ENCODE measurements at regions not wholly inside any gene's neighbourhood (a gene's known extent, or its start where the extent isn't known, plus 50 kb on each side); places are given as distances from the start of the nearest gene placed in this dataset.
A peak's percentile ranks its signal among the peaks of the same experiment; 100 is the strongest.

DNA sequence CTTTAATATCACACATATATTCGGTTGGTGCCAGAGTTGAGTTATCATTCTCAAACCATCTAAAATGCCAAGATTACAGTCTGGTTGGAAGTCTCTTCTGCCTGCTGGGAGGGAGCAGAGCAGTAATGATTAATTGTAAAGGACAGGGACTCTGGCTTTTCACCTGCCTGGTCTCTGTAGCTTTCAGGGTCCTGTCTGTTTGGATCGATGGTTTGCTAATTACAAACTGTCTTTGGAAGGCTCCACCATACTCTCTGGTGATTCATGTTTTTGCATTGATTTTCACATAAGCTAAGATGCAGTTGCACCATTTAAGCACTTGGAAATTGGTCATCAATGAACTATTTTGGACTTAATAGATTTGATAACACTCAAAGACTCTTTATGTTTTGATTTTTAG lies 350.4 kb upstream of the SATB1 start:
- no peak for DNase-seq (ENCODE audit: low read depth, low spot score)

DNA sequence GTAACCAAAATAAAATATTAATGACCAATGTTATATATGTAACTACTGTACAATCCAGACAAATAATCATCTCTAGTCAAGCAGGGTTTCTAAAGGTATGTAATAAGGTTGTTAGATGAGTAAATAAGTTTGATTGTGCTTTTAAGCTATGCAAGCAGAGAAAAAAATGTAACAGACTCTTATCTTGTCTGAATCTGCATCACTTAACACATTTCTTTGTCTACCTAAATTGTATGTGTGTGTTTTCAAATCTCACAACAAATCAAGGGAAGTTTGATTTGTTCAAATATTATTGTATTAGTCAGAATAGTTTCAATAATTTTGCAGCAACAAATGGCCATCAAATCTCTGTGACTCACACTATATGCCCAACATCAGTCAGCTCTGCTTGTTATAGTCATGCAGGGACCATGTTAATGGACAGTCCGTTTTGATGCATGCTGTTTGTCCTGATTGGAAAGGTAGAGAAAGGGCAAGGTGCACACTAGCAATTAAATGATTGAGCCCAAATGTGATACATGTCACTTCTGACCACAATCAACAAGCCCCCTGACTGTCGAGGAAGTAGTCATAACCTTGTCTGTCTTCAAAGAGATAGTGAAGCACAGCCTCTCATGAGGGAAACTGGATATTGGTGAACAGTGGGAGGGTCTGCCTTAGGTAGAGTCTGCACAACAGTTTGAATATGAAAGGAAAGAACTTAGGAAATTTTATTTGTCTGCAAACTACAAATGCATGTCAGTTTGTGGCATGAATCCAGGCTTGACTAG lies 349.4 kb upstream of the SATB1 start:
- no peak for DNase-seq (ENCODE audit: low read depth, low spot score)

DNA sequence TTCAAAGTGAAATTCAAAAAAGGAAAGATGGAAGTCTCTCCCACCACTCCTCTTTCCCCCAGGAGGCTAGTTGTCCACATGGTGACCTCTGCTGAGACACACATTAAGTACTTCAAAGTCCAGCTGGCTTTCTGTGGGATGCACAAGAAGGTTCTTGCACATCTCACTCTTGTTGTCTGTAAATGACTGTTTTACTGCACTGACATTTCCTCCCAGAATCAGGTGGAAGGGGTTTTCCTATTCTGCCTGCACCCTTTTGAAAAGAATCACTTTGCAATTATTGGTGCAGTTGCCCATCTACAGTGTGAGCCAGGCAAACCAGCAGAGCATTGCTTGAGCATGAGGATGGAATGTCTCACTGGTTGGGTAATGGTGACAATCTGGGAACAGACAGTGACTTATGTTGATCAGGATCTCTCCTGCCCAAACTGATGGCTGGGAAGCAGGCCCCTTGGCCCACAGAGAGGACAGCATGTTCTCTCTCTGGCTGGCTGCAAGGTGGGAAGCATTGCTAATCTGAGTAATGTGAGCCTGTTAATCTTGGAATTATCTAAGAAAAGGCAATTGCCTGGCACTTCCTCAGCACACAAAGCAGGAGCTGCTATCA lies 347.7 kb upstream of the SATB1 start:
- no peak for DNase-seq (ENCODE audit: low read depth, low spot score)

DNA sequence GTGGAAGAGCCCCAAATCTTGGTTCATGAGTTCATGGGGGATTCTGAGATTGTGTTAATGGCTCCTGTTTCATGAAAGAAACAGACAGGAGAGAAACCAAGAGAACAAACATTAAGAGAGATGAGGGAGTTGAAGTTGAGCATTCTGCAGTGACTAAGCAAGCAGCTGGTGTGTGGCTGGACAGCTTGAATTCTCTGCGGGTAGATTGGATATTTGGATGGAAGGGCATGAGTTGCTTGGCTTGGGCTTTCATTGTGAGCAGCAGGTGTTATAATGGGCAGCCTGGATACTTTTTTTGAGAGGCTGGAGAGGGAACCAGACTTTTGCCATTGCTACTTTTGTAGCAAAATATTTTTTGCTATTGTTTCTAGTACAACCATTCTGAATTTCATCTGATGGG lies 346.8 kb upstream of the SATB1 start:
- DNase-seq (ENCODE audit: low read depth, low spot score), result no peak

DNA sequence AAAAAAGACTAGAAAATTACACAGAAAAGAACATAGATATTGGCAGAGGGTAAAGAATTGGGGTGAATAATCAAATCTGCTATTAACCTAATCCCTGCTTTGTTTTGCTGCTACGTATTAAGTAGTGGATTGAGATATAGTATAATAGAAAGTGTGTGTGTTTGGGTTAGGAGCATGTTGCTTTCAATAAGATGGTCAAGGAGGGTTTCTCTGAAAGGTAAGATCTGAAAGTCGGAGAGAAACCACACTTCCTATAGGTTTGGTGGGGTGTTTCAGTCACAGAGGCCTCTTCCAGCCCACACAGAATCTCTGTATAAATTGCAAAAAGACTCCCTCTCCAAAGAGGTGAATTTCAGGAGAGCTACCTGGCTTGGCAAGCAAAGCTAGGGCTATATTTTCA lies 345.7 kb upstream of the SATB1 start:
- DNase-seq (ENCODE audit: low read depth, low spot score), result no peak

DNA sequence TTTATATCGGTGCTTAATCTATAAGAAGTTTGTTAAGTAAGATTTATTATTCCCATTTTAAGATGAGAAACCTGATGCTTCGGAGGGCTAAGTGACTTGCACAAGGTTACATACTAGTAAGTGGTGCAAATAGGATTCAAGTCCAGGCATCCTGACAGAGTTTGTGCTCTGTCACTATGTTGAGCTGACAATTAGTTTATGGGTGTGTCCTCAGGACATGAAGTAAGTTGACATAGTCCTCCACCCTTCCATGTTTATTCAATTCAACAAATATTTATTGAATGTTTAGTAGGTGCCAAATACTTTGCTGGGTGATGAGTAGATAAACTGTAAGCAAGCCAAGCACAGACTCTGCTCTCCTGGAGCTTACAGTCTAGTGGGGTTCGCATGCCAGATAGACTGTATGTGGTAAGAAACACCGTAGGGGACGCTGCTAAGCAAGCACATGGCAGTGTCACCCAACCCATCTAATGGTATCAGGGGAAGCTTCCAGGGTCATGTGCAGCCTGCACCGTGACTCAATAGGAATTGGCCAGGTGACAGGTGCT lies 342.7 kb upstream of the SATB1 start:
- no peak for DNase-seq (ENCODE audit: low read depth, low spot score)

DNA sequence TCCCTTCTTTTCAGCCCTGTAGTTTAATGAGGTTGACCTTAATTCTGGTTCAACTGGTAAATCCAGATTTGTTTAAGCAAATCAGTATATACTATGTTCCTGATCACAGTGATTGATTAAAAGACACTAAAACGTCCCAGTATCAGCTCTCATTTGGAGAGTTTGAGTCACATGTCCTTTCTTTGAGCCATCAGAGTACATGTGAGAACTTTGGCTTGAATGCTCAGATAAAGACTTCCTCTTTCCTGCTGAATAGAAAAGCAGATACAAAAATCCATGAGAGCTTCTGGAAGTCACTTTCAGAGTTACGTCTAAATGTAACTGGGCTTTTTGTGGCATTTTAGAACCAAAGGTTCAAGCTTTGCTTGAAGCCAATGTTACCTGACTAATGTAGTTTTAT lies 341.8 kb upstream of the SATB1 start:
- no peak for DNase-seq (ENCODE audit: low read depth, low spot score)

DNA sequence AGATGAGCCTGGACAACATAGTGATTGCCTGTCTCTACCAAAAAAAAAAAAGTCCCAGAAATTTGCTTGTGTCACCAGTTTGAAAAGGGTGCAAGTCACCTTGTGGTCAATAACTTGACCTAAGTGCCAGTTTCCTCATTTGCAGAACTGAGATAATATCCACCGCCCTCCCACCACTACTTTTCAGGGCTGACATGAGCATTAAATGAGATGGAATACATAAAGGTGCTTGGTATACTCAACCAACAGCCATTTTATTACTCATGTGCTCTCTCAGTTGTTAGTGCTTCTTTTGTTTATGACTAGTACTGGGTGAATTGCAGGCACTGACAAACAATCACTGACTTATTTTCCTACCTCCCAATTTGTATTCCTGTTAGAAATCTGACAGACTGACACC lies 340.5 kb upstream of the SATB1 start:
- no peak for DNase-seq (ENCODE audit: low read depth, low spot score)

DNA sequence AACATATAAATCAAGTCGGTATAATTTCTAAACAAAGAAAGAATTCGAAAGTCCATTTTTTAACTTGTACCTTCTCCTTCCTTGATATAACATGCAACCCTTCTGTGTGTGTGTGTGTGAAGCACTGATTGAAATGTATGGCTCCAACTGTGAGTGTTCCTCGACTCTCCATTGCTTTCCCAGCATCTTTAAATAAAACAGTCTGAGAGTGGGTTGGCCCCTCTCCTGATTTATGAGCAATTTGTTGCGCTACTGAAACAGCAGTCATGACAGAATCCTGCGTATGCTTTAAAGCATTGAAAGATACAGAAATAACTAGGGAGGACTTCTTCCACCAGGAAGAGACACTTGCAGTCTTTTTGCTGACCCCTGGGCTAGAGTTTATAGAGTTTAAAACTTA lies 340.0 kb upstream of the SATB1 start:
- DNase-seq (ENCODE audit: low read depth, low spot score), result no peak

DNA sequence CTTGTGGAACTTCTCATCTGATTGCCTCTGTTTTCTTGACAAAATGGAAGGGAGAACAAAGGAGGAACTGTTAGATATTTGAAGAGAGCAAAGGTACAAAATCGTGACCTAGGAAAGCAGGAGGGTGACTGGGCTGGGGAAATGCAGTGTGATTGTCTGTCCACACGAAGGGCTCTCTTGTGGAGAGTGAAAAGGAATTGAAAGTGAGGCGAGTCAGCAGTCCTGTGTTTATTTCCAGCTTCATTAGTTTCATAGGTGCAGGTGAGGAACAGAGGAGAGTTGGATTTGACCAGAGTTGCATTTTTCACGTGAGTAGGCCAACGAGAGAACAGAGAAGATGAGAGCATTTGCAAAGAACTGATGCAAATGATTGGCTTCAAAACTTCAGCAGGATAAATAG lies 336.4 kb upstream of the SATB1 start:
- DNase-seq (ENCODE audit: low read depth, low spot score), result no peak

DNA sequence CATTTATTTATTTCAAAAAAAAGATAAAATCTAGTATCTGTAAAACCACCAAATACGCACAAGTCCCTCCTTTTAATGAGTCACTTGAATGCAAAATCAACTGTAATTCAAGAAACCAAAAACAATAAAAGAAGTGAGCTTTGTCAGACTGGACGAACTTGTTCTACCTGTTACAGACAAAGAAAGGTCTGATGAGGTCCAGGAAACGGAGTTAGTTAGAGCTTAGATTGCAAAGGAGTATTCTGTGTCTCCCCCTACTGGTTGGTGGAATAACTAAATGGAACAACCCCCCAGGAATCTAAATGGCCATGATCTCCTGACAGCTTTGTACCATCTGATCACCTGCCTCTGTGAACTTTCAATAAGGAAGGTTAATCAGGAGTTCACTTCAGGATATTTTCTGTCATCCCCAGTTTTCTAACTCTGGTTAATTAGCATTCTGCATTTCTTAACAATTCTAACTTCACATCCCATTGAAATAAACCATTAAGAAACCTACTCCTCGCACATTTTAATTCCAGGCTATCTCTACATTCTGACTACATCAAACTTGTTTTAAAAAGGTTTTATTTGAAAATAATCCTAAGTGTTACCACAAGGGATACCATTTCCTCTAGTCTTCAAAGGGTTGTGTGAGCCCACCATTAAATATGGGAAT lies 333.0 kb upstream of the SATB1 start:
- no peak for DNase-seq (ENCODE audit: low read depth, low spot score)

DNA sequence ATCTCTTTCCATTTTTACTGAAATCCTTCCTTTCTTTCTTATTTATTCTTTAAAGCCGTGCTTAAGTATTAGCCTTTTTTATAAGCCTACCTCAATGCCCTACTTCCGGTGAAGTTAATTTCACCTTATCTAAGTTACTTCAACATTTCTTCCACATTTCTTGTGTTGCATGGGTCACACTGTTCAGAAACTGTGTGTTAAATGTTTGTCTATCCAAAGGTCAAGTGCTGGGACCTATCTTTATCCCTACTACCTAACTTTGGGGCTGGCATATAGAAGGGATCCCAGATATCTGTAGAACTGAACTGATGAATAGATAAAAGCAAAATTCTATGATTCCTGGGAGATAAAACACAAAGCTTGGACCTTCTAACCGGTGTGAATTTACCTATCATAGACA lies 332.3 kb upstream of the SATB1 start:
- no peak for DNase-seq (ENCODE audit: low read depth, low spot score)

DNA sequence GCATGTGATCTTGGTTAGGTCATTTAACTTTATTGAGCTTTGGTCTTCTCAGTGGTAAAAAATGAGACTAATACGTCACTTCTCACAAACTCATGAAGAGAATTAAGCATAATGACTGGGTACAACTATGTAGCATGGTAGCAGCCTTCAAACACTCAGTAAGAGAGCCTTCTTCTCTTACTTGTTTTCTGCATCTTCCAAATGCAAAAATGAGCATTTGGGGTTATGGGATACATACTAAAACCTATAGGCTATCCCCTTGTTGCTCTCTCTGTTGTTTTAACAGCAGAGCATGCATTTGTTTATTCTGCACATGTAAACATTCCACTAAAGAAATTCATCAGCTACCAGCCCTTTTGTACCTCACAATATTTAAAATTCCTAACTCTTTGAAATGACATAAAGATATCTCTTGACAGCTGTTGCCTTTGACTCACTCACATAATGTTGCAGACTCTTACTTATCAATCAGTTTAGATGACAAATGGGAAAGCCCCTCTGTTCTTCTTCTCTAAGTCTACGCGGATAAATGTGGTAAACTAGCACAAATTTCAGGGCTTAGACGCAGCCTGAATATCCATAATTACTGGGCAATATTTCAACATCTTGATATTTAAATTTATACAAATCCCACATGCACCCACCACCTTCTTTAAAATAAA lies 327.3 kb upstream of the SATB1 start:
- no peak for DNase-seq (ENCODE audit: low read depth, low spot score)

DNA sequence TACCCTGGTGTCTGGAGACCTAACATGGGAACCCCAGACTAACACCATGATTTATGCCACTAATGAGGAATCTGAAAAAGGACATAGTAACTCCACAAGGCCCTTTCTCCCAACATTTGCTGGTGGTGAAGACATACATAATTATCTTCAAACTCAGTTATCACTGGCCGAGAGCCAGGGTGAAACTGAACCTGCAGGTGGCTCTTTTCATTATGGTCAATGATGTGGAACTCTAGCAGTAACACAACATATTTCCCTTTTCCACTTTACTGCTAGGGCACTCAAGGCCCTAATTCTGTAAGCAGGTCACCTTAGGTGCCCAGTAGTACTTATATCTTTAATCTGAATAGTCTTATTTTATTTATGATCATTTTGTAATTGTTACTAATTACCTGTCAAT lies 326.4 kb upstream of the SATB1 start:
- DNase-seq (ENCODE audit: low read depth, low spot score), result no peak

DNA sequence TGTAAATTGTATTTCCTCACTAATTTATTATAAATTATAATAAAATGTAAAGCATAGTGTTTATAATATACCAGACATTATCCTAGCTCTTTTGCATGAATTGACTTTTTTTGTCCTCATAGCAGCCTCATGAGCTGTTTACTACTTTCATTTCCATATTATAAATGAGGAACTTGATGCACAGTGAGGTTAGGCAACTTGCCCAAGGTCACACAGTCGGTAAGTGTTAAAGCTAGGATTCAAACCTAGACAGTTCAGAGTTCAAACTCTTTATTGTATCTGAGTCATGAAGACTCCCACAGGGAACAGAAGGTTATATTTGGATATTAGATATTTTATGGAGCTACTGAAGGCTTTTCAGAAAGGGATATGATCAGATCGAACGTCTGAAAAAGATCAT lies 322.2 kb upstream of the SATB1 start:
- no peak for DNase-seq (ENCODE audit: low read depth, low spot score)

DNA sequence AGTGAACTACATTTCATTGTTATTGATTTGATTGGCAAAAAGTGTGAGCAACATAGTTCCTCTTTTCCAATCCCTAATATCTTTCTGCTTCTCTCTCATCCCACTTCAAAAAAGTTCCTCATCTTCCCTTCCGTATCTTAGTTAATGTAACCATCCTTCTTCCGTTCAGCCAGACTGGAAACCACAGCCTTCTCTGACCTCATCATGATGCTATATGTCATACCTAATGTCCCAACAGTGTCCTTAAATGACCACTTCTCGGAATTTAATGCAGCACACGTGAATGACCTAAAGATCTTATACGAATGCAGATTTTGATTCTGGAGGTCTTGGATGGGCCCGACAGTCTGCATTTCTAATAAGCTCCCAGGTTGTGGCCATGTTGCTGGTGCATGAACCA lies 320.3 kb upstream of the SATB1 start:
- DNase-seq (ENCODE audit: low read depth, low spot score), result no peak

DNA sequence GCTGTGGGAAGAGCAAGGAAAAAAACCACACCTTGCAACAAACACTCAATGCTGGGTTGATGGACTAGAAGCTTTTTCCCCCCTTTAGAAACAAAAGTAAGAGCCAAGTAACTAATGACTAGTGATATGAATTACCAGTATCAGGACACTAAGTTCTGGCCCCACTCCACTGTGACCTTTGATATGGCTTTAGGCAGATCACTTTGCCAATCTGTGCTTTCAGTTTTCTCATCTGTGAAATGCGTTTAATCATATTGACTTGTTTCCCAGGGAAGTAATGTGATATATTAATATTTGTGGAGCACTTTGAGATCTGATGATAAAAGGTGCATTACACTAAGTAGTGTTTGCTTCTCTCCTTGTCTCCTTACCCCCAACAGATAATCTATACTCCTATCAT lies 319.3 kb upstream of the SATB1 start:
- no peak for DNase-seq (ENCODE audit: low read depth, low spot score)

DNA sequence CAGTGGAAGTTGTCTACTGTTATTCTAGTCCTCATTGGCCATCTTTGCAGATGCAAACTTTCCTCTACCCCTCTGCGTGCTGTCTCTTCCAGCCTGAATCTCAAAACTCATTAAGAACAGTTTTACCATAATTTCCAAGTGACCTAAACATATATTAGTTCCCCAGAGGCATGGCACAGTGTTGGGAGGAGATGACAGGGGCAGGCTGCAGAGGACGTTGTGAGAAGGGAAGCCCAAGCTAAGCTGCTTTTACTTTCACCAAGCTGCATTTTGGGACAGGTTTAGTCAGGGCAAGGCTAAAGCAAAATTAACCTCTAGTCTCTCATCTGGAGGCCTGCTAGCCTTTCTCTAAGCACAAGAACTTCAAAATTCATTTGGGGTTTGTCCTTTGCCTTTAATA lies 318.6 kb upstream of the SATB1 start:
- DNase-seq (ENCODE audit: low read depth, low spot score), result no peak

DNA sequence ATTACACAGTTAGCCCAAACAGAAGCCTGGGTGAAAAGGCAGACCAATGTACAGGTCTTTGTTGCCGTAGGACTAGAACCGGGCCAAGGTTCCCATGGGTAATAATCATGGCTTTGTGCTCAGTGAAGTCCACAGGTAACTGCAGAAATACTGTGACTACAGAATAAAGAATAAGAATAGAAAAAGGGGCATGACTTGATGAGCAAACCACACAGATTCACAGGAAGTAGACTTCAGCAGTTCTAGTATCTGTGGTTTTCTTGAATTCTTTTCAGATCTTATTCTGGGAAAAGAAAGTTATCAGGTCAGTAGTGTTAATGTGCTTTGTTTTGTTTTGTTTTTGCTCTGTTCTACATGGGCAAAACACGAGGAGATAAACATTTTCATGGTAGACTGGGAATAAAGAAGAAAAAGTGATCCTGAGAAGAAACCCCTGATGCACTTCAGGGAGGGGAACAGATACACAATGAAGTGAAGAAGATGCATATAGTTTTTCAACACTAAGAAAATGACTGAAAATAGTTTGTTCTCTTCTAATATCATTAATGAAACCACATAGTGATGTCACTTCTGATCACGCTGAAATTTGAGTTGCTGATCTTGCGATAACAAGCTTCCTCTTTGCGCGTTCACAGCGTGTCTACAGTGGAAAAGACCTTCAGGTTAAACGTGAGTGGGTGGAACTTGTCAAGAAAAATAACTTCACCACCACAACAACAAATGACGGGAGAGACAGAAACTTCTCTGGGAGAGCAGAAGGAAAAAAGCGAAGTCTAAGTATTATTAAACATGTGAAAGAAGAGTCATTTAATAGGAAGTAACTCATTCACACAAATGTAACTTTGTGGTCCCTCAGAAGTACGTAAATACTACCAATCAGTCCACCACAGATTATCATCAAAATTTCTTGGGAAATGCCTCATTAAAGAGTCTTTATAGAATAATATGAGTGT lies 315.8 kb upstream of the SATB1 start:
- DNase-seq (ENCODE audit: low read depth, low spot score), result peak; percentile 21

DNA sequence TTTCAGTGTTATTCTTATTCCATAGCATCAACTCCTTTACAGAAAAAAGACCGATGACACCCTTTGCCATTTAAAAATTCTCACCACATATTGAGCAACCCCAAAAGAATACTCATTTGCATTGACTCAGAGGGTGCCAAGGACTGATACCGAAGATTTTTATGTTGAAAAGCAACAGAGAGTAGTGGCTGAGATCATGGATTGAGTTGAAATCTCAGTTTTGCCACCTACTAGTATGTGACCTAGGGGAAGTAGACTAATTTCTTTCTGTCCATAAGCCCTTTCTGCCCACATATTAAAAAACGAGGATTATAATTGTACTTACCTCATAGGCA lies 313.9 kb upstream of the SATB1 start:
- DNase-seq (ENCODE audit: low read depth, low spot score), result no peak

DNA sequence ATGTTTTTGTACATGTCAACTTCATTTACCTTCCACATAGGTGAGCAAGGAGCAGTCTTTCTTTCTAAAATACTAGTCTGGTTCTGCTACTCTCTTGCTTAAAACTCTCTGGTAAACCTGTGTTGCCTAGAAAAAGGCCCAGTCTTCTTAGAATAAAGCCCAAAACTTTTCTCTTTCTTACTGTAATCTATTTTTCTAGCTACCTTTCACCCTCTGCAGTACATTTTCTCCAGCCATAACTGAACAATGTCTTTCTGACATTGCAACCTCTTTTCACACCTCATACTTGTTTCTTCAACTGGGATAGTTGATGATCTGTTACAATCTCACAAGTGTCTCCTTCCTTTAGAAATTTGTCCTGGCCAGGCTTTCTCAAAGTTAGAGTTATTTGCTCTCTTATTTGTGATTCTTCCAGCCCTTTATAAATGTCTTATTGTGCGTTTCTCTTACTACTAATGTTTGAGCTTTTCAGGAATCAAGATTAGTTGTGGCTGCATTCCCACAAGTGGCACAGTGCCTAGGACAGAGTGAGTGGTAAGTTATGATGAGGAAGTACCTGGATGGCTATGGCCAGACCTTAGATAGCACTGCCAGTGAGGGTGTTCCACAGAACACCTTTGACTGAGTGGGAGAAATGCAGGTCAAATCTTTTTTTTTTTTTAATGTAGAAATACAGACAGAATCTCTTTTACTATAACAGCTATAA lies 313.4 kb upstream of the SATB1 start:
- no peak for DNase-seq (ENCODE audit: low read depth, low spot score)
